GM18508 (cell line): ENCODE measurements at regions not wholly inside any gene's neighbourhood (a gene's known extent, or its start where the extent isn't known, plus 50 kb on each side); places are given as distances from the start of the nearest gene placed in this dataset.
"Not testable (repeated sequence)": the region's sequence is repeated elsewhere in the genome, so short reads cannot be mapped to it uniquely, and the experiment has no call there.

Experiments used
- ATAC-seq: cut with Tn5 transposase; IDR thresholded peaks from one replicate; pipeline ENCODE4 v1.9.1; 2021; ENCODE audit warnings: moderate number of reproducible peaks; ENCODE audit not compliant: insufficient read depth, unreplicated experiment

- ATAC-seq: no peak
These were observed 185.1 kb upstream of the ZNF217 start for GRCh38 chr20:53778736-53779135.

DNA sequence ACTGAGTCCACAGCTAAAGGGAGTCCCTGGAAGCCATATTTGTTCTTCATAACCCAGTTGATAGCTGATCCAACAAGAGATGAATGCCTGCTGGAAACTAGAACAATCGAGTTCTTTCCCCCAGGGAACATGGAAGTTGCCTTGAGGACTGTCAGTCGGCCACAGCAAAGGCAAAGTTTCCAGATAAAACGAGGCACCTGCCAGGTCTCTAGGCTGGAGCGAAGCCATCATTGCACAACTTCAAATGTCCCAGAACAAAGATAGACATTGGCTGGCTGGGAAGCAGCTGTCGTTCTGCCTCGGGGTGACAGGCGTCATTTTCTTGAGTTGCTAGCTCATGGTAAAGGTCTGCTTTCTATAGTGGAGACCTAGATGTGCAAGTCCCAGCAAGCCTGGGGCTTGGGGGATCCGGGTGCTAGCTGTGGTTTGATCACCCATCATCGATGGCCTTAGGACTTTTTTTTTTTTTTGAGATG is 184.4 kb upstream of the ZNF217 start:
- no peak for ATAC-seq

DNA sequence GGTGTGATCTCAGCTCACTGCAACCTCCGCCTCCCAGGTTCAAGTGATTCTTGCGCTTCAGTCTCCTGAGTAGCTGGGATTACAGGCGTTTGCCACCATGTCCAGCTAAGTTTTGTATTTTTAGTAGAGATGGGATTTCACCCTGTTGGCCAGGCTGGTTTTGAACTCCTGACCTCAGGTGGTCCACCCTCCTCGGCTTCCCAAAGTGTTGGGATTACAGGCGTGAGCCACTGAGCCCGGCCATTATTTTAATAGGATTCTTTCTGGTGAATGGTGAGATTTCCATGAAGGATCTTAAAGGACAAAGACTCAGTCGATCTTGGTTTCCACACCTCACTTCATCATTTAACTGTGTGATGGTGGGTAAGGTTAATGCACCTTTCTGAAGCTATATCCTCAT is 183.8 kb upstream of the ZNF217 start:
- not testable (repeated sequence) for ATAC-seq

- no peak for ATAC-seq
These were observed 183.2 kb upstream of the ZNF217 start for GRCh38 chr20:53776858-53777257.

GRCh38 chr20:53774461-53775203 is 181.0 kb upstream of the ZNF217 start:
- no peak for ATAC-seq

DNA sequence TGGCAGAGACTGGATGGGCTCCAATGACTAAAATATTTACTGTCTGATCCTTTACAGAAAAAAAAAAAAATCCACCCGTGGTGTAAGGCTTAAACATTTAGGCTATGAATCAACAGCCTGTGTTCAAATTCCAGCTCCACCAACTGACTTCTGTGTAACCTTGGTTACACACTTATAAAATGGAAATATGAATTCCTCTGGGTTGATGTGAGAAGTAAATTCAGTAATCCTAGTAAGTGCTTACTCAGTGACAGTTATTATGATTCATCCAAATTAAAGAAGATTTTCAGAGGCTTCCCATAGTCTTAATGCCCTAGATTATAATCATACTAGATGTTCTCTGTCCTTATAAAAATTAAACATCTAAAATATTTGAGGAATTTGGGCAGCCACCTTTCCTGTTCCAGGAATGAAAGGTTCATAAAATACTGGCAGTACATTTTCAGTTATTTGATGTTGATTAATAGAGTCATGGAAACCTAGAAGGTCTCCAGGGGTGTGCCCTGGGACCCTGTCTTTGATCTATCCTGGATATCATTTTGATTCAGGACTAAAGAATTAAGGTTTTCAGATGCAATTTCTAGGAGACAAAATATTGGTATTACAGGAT is 180.3 kb upstream of the ZNF217 start:
- ATAC-seq: no peak

DNA sequence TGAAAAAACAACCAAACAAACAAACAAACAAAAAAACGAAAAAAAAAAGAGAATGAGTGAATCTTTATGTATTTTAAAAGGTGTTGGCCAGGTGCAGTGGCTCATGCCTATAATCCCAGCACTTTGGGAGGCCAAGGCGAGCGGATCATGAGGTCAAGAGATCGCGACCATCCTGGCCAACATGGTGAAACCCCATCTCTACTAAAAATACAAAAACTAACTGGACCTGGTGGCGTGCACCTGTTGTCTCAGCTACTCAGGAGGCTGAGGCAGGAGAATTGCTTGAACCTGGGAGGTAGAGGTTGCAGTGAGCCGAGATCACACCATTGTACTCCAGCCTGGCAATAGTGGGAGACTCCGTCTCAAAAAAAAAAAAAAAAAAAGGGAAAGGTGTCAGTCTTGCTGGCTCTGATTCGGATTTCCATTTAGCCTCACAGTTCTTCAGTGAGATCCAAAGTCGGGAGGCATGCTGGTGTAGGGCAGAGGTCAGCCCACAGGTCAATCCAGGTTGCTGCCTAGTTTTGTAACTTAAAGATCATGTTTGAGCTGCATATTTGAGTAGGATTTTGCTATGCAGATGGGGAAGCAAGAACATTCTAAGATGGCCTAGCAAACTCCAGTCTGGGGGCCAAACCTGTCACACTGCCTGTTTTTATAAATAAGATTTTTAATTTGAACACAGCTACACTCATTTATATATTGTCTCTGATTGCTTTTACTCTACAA is 179.6 kb upstream of the ZNF217 start:
- ATAC-seq: not testable (repeated sequence)

DNA sequence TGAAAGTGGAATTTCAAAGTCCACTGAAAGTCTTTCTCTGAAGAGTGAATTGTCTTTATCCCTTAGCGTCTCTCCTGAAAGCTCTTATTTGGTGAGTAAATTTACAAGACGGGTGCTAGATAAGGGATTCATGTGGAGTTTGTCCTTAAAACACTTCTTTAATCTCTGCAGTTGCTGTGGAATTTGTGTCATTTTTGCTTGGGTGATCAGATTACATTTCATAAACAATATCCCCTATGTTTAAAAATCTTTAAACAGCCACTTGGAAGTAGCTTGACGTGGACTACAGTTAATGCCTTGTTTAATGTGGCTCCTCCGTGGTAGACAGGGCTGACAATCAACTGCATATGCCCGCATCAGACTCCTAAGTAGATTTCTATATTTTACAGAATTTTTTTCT is 175.4 kb upstream of the ZNF217 start:
- no peak for ATAC-seq

GRCh38 chr20:53768329-53768728 is 174.7 kb upstream of the ZNF217 start:
- ATAC-seq: no peak

GRCh38 chr20:53767206-53767930 is 173.7 kb upstream of the ZNF217 start:
- ATAC-seq: no peak

DNA sequence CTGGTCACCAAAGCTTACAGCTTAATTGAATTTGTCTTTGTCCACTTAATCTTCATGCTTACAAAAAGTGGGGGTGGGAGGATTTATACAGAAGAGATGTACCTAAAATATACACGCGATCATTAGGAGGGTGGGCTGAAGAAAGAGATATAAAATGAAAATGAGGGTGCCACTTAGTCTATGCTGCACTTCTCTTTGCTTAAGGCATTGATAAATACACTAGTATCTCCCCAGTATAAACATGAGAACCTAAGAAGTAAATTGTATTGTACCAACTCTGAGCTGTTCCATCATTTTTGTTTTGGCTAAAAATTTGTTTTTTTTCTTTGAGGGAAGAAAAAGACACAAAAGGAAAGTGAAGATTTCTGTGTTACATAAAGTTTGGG is 170.8 kb upstream of the ZNF217 start:
- ATAC-seq: no peak

GRCh38 chr20:53763707-53764414 is 170.2 kb upstream of the ZNF217 start:
- no peak for ATAC-seq

DNA sequence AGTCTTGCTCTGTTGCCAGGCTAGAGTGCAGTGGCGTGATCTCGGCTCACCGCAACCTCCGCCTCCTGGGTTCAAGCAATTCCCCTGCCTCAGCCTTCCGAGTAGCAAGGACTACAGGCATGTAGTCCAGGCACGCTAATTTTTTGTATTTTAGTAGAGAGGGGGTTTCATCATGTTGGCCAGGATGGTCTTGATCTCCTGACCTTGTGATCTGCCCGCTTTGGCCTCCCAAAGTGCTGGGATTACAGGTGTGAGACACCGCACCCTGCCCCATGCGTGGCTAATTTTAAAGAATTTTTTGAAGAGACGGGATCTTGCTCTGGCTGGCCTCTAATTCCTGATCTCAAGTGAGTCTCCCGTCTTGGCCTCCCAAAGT is 168.8 kb upstream of the ZNF217 start:
- not testable (repeated sequence) for ATAC-seq

DNA sequence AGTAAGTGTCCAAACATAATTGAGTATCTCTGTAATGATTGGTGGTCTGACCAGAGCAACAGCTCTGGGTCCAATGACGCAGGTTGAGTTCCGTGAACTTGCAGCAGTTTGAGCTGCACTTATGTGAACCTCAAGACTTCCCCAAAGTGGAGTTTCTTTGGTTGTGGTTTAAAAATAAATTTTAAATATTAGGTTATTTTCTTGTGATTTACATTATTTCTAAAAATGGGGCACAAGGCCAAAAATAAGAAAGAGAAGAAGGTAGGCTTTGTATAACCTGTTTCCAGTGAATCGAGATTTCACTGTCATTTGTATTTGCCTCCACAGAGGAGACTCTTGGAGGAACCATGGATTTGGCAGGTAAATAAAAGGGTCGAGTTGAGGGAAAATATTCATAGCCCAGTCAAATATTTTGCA is 166.4 kb upstream of the ZNF217 start:
- no peak for ATAC-seq

DNA sequence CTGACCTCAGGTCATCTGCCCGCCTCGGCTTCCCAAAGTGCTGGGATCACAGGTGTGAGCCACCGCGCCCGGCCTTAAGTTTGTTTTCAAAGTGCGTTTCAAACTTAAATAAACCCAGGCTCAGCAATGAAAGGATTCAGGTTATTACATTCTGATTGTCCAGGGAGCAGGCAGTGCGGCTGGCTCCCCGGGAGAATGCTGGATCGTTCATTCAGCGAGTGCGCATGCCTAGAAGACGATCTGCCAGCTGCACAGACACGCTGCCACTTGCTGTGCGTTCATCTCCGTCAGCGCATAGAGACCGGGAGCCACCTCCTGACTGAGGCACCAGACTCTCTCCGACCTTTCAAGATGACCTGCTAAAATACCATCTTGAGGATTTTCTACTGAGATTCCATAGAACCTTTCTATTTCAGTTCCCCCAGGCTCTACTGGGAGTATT is 163.9 kb upstream of the ZNF217 start:
- ATAC-seq: no peak

DNA sequence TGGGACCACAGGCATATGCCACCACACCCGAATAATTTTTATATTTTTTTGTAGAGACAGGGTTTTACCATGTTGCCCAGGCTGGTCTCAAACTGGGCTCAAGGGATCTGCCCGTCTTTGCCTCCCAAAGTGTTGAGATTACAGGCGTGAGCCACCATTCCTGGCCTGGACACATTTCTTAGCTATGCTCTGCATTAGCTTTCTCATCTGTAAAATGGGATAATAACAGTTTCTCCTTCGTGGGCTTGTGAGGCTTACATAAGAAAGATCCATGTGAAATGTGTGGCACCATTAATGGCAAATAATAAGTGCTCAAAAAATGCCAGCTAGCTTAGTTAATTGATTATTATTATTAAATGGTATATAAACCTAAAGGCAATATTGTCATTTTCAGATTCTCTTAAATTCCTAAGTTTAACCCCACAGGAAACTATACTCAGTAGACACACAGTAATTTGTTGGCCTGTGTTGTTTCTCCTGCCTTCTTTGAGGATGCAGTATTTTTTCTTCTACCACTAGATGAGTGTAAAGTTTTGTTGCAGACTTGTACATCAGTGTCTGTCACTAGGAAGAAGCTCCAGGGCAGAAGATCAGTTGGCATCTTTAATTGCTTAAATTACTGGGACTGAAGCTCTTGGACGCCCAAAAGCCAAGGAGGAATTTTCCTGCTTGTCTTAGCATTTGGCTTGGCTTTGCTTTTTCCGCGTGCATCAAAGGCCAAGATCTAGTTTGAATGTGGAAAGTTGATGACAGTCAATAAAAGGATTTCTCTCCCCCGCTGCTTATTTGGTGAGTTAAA is 162.3 kb upstream of the ZNF217 start:
- ATAC-seq: no peak

DNA sequence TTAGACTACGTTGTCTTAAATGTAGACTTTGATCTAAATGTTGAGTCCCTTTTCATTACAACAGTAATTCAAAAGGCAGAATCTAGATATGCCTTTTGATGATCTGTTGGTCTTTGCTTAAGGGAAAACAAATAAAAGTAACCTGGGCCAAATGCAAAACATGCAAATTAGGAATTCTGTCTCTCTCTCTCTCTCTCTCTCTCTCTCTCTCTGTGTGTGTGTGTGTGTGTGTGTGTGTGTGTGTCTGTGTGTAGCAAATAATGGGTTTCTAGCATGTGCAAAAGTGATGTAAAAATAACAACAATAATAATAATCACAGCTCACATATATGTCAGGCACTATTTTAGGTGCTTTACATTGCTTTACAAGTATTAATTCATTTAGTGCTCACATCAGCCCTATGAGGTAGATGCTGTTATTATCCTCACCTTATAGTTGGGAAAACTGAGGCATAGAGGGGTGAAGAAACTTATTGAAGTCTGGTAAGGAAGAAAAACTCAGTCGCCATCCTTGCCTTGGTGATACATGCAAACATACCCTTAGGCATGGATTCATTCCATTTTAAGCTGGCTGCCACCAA is 160.3 kb upstream of the ZNF217 start:
- ATAC-seq: no peak

GRCh38 chr20:53752971-53753879 is 159.6 kb upstream of the ZNF217 start:
- ATAC-seq: no peak
